ENCODE measurements at regions not wholly inside any gene's neighbourhood (a gene's known extent, or its start where the extent isn't known, plus 50 kb on each side); places are given as distances from the start of the nearest gene placed in this dataset.

- no peak for FAIRE-seq
- Histone ChIP-seq H3K79me2 (ENCODE audit: control insufficient read depth, insufficient read depth, low read length) (no peaks in the 10 kb centered on the region), H3K4me2 (ENCODE audit: control insufficient read depth, insufficient read depth) (no peak overlapping the region), H2AFZ (ENCODE audit: control insufficient read depth, low read depth, low read length) (no peak overlapping the region), H3K4me3 (no peak overlapping the region), H3K9ac (ENCODE audit: control insufficient read depth, insufficient read depth, low read length) (no peak overlapping the region), H3K9me3 (replicated peaks; ENCODE audit: control insufficient read depth, insufficient read depth, low read length) (no peaks in the 10 kb centered on the region), H3K27me3 (replicated peaks in 1 of 2; ENCODE audit: control insufficient read depth in 2 of 2, insufficient read depth in 2 of 2, low read length in 1 of 2) (peaks cover 2 to 5% of the 10 kb centered on the region in 2 experiments; a peak in 2 of 4 replicates), H3K36me3 (ENCODE audit: control insufficient read depth in 2 of 2, insufficient read depth in 2 of 2, low read length in 1 of 2) (no peaks in the 10 kb centered on the region), H3K4me1 (ENCODE audit: control insufficient read depth, insufficient read depth, low read length) (no peaks in the 10 kb centered on the region), H3K27ac (ENCODE audit: control insufficient read depth, insufficient read depth) (no peak overlapping the region), H4K20me1 (ENCODE audit: control insufficient read depth, insufficient read depth) (no peaks in the 10 kb centered on the region)
- intact Hi-C loops (cut with micrococcal nuclease; ENCODE audit: unreplicated experiment) (no loop called here), in situ Hi-C loops (cut with MboI) (no loop called here)
- POLR2A ChIA-PET, result no interaction called here
- BruUV-seq (replicated peaks), result no TSS peak
- RAD21 ChIA-PET (ENCODE audit: unreplicated experiment), result no interaction called here
- DNase-seq (ENCODE audit: low read depth, low spot score), result no peak
- CTCF ChIA-PET, result interaction anchor here (1.3 kb wide), 1 partner anchor 11 kb away, joined by 4 read pairs; no protein-coding TSS in a partner anchor
- no peak for ATAC-seq
- WGBS (ENCODE audit: insufficient coverage, insufficient replicate concordance, low lambda C conversion rate, missing lambda C conversion rate), result 33% methylated on average over 1 of the region's 1 CpG
- SMC1A ChIA-PET (ENCODE audit: uncharacterized antibody, unreplicated experiment), result no interaction called here
- TF ChIP-seq ZBTB4 (CRISPR knock-in tag; IDR thresholded peaks at IDR 0.05), result no peak
- no peak for TF ChIP-seq PKNOX1 (IDR thresholded peaks at IDR 0.05)
- TF ChIP-seq ESRRA (IDR thresholded peaks at IDR 0.05; ENCODE audit: low read length), result no peak
- no peak for TF ChIP-seq SRF (IDR thresholded peaks at IDR 0.05; ENCODE audit: low read depth in 2 of 2, low read length in 2 of 2)
- TF ChIP-seq CHD2 (IDR thresholded peaks at IDR 0.05; ENCODE audit: borderline replicate concordance, low read depth, low read length), result no peak
- no peak for TF ChIP-seq MAX (IDR thresholded peaks at IDR 0.05; ENCODE audit: low read depth, low read length)
- no peak for TF ChIP-seq NR2C2 (IDR thresholded peaks at IDR 0.05; ENCODE audit: borderline replicate concordance, control insufficient read depth, insufficient read length, low read depth)
- TF ChIP-seq CBX3 (IDR thresholded peaks at IDR 0.05; ENCODE audit: borderline replicate concordance, low read depth), result no peak
- no peak for TF ChIP-seq SP1 (IDR thresholded peaks at IDR 0.05; ENCODE audit: low read depth, low read length)
- no peak for TF ChIP-seq KAT2A (conservative IDR thresholded peaks at IDR 0.05; ENCODE audit: control insufficient read depth, low read depth, low read length)
- no peak for TF ChIP-seq POLR2AphosphoS2 (IDR thresholded peaks at IDR 0.05; ENCODE audit: low read depth, low read length)
- no peak for TF ChIP-seq FOXM1 (IDR thresholded peaks at IDR 0.05; ENCODE audit: low read depth, low read length)
- no peak for TF ChIP-seq RFX5 (IDR thresholded peaks at IDR 0.05; ENCODE audit: low read depth, low read length)
Observed at GRCh38 chr2:133790711-133791110, 222.4 kb upstream of the NCKAP5 start.

All from GM12878 (cell line).